SH-SY5Y (cell line): ENCODE measurements at regions not wholly inside any gene's neighbourhood (a gene's known extent, or its start where the extent isn't known, plus 50 kb on each side); places are given as distances from the start of the nearest gene placed in this dataset.

Experiments used
- GATA2 ChIP-seq: IDR thresholded peaks from 2 replicates; pipeline ENCODE4 v1.6.1; 2011; ENCODE audit warnings: mild to moderate bottlenecking, low read depth, low read length
- GATA3 ChIP-seq: IDR thresholded peaks from 2 replicates; pipeline ENCODE4 v1.6.1; 2011; ENCODE audit warnings: low read depth, mild to moderate bottlenecking, low read length, moderate library complexity

- TF ChIP-seq GATA3 (no peak), GATA2 (no peak)
Observed at GRCh38 chr9:110093871-110094270, 114.1 kb downstream of the C9orf152 start.

- TF ChIP-seq GATA2 (no peak), GATA3 (no peak)
Observed at GRCh38 chr9:110095161-110095595, 112.8 kb downstream of the C9orf152 start.

- TF ChIP-seq GATA2 (no peak), GATA3 (no peak)
Observed at GRCh38 chr9:110095776-110096175, 112.2 kb downstream of the C9orf152 start.

- TF ChIP-seq GATA2, result no peak
- TF ChIP-seq GATA3, result no peak
Observed at GRCh38 chr9:110099236-110100095, 108.5 kb downstream of the C9orf152 start.

- TF ChIP-seq GATA3, result no peak
- no peak for TF ChIP-seq GATA2
Observed at GRCh38 chr9:110101531-110102161, 106.3 kb downstream of the C9orf152 start.

GRCh38 chr9:110103257-110103656, 104.7 kb downstream of the C9orf152 start:
- no peak for TF ChIP-seq GATA2
- no peak for TF ChIP-seq GATA3

GRCh38 chr9:110104261-110104809, 103.6 kb downstream of the C9orf152 start:
- TF ChIP-seq GATA3, result no peak
- no peak for TF ChIP-seq GATA2

GRCh38 chr9:110105107-110105506, 102.9 kb downstream of the C9orf152 start:
- TF ChIP-seq GATA3 (no peak), GATA2 (no peak)

GRCh38 chr9:110106661-110107060, 101.3 kb downstream of the C9orf152 start:
- peak; percentile 26; the same call in 1 of the 2 replicates for TF ChIP-seq GATA3
- TF ChIP-seq GATA2, result peak; percentile 54; the same call in 1 of the 2 replicates

- no peak for TF ChIP-seq GATA2
- TF ChIP-seq GATA3, result no peak
Observed at GRCh38 chr9:110109333-110110092, 98.4 kb downstream of the C9orf152 start.

- TF ChIP-seq GATA2, result no peak
- TF ChIP-seq GATA3, result no peak
Observed at GRCh38 chr9:110110154-110110553, 97.8 kb downstream of the C9orf152 start.

- TF ChIP-seq GATA2, result no peak
- no peak for TF ChIP-seq GATA3
Observed at GRCh38 chr9:110111868-110112267, 96.1 kb downstream of the C9orf152 start.

GRCh38 chr9:110112792-110113191, 95.2 kb downstream of the C9orf152 start:
- TF ChIP-seq GATA3 (no peak), GATA2 (no peak)
